ENCODE measurements at regions not wholly inside any gene's neighbourhood (a gene's known extent, or its start where the extent isn't known, plus 50 kb on each side); places are given as distances from the start of the nearest gene placed in this dataset.
A peak's percentile ranks its signal among the peaks of the same experiment; 100 is the strongest.

DNA sequence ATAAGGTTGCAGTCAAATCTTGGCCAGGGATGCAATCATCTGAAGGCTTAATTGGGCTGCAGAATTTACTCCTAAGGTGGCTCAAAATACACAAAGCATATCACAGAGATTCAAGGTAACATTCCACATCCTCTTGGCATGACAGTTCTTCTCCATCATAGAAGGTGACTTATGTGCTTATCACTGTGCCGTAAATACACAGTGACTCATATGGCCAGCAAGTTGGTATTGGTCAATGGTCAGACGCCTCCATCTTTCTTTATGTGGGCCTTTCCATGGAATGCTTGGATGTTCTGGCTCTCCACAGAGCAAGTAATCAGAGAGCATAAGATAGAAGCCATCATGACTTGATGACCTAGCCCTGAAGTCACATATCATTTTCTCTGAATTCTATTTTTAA lies 168.8 kb upstream of the ST8SIA2 start:
- no peak for DNase-seq

GRCh38 chr15:92226020-92226612 lies 167.6 kb upstream of the ST8SIA2 start:
- peak in 19 of 56 donors; percentile 0 to 17 (median 5) for DNase-seq

DNA sequence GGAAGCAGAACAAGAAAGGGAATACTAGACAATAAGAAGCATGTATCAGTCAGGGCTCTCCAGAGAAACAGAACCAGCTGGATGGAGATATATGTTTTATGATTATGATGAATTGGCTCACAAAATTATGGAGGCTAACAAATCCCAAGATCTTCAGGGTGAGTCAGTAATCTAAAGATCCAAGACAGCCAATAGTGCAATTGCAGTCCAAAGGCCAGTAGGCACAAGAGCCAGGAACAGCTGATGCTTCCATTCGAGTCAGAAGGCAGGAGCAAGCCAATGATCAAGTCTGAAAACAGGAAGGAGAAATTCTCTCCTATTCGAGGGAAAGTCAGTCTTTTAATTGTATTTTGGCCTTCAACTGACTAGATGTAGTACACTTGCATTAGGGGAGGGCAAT lies 164.9 kb upstream of the ST8SIA2 start:
- DNase-seq = no peak

DNA sequence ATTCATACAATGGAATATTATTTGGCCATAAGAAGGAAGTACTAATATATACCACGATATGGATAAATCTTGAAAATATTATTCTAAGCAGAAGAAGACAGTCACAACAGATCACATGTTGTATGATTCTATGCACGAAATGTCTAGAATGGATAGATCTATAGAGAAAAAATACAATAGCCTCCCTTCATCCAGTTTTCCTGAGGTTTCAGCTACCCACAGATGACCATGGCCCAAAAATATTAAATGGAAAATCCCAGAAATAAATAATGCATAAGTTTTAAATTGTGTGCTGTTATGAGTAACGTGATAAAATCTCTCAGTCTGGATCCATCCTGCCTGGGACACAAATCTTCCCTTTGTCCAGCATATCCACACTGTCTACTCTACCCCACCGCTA lies 162.2 kb upstream of the ST8SIA2 start:
- no peak for DNase-seq

- no peak for DNase-seq
These were observed 161.4 kb upstream of the ST8SIA2 start for GRCh38 chr15:92232317-92232716.

DNA sequence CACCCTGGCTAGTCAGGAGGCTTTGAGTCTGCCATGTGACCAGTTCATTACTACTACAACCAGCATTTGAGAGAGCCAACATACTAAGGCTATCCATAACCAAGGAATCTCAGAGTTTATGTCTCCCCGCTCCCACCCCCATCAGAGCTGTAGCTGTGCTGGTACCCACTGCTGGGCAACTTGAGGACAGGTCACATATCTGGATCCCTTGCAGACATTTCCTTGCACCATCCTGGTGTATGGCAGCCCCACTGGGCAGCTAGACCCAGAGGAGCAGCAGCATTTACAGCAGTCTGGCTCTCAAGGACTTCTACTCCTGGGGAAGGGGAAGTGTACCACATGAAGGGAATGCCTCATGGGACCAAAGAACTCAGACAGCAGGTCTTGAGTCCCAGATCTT lies 160.8 kb upstream of the ST8SIA2 start:
- DNase-seq = no peak

DNA sequence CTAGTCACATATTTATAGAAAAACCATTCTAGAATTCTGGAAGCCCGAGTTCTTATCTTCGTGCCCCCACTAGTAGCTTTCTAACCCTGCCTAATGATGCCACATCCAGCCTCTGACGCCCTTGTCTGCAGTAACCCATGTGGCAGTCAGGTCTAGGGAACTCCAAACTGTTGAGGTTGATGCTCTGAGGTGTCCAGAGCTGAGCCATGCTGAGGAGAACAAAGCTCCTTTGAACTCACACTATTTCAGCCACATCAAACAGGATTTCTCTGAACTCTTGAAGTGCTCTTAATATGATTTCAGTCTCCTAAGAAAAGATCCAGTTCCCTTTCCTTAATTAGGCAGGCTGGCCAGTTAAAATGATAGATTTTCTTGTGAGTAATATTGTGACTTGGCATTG lies 150.5 kb upstream of the ST8SIA2 start:
- no peak for DNase-seq

DNA sequence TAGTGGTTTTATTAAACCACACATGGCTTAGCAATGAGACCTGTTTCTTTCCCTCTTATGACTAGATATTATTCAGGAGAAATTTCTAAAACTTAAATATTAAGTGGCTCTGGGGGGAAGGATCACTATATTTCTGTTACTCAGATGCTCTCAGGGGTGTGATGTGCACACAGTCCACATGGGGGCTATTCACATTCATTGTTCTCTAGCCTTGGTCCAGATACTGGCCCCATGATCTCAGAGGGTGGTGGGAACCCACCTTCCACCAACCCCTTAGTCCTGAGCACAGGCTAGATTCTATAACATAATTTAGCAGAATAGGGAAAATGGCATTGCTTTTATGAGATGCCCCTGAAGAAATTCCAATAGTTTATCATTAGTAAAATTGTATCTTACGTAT lies 149.0 kb upstream of the ST8SIA2 start:
- no peak for DNase-seq

DNA sequence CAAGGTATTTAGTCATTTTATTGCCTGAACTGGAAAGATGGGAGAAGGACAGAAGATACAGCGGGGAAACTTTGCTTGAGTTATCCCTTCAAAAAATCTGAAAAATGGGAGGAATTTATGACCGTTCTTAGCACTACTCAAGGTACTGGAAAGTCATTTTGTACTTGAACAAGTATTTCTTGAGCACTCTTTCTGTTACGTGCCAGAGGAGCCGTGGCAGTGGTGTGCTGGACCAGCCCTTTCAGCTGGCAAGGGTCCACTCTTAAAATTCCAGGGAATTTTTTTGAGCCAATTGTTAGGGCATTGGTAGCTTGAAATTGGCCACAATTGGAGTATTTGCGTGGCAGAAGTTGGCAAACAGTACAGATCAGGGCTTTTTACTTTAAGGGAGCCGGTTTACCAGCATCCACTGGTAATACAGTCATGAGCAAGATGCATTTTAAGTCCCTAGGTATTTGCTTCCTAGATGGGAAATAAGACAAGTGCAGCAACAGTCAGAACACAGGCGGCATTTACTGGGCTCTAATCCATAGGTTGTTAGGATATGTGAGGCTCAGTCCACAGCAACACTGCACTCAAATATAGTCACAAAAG lies 145.9 kb upstream of the ST8SIA2 start:
- no peak for DNase-seq

DNA sequence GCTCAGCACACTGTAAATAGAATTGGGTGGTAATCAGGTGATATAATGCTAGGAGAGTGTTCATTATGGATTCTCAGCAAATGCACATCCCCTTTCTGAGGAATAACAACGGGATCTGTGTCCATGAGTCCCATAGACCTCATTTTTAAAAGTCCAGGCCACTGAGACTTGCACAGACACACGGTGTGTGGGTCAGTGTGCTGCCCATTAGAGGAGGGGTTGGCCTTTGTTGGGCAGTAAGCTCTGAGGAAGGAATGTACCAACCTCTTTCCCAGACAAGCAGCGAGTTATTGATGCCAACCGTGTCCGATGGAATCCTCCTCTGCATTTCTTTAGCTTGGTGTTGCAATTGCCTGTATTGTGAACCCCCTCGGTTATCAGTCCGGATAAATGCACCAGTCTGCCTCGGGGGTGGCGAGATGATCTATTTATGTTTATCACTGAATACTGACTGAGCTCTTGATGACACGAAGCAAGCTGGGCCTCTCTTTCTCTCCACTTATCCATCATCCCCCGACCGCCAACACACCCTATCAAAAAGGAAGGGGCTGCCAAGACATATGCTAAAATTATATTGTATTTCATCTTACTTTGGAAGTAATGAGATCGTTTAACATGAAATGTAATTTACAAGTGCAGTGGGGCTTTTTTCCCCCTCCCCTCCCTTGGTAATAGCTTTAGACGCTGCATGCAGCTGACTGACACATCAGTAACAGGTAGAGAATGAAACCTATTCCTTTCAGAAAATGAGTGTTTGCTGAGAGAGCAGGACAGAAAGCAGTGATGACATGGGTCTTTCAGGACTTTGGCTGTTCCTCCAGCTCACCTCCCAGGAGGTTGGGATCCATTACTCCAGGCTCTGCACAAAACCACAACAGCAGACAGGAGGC lies 126.6 kb upstream of the ST8SIA2 start:
- DNase-seq = no peak

DNA sequence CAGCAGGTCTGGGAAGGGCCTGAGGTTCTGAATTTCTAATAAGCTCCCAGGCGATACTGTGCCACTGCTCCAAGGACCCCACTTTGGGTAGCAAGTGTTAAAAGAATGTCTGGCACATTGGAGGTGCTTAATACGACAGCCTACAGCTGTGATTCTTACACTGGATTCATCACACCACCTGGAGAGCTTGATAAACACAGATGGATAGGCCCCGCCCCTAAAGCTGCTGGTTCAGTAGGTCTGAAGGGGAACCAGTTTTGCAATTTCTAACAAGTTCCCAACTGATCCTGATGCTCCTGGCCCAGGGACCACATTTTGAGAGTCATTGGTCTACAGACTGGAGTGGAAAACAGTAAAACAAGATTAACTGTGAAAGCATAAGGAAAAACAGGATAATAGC lies 124.8 kb upstream of the ST8SIA2 start:
- DNase-seq = no peak

GRCh38 chr15:92271179-92271578 lies 122.5 kb upstream of the ST8SIA2 start:
- DNase-seq = peak in 1 of 56 donors; percentile 1

DNA sequence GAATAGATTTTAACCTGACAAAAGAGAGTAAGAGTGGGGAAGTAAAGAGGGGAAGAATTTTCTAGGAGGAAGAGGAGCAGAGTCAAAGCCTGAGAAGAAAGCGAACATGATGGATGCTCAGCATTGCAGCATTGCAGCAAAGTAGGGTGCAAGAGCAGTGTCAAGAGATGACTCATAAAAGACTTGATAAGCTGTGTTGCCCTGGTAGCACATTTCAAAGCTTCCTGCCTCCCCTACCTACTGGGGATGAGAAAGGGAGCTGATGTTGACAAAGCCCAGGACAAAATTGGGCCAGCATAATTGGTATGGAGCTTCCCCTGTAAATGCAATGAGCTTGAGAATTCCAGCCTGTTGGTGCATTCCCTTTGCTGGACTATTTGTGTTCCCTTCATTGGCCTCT lies 121.6 kb upstream of the ST8SIA2 start:
- DNase-seq = peak in 3 of 56 donors; percentile 2 to 28 (median 7)

- DNase-seq = no peak
These were observed 120.4 kb upstream of the ST8SIA2 start for GRCh38 chr15:92273286-92273685.

DNA sequence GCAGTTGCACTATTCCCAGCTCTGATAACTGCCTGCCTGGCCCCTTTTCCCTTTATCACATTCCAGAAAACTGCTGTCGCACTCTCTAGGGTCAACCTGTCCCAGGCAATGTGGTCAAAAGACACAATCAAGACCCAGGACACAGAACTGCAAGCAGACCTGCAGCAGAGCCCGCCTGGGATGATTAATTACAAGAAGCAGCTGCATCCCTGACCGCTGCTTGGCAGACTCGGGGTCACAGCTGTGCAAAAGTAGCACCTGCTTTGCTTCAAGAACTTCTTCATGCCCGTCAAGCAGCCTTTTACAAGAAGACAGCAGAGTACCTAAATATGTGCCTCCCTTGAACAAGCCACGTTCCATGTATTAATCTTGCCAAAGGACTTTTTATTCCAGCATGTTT lies 120.0 kb upstream of the ST8SIA2 start:
- DNase-seq = no peak

DNA sequence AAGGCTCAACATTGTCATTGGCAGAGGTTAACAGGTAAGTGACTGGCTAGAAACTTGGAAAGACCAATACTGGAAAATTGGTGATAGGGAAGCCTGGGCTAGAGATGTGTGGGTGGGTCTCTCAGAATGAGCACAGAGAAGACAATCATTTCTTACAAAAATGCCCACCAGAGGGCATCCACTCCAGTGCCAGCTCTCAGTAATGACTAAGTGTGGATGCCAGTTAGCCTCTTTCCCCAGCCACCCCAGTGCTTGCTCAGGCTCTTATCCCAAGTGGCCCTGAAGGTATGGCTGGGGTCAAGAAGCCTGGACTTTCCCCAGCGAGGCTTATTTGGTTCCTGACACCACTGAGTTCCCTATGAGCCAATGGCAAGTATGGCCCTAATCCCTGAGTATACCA lies 115.9 kb upstream of the ST8SIA2 start:
- DNase-seq = peak in 9 of 56 donors; percentile 2 to 8 (median 4)

DNA sequence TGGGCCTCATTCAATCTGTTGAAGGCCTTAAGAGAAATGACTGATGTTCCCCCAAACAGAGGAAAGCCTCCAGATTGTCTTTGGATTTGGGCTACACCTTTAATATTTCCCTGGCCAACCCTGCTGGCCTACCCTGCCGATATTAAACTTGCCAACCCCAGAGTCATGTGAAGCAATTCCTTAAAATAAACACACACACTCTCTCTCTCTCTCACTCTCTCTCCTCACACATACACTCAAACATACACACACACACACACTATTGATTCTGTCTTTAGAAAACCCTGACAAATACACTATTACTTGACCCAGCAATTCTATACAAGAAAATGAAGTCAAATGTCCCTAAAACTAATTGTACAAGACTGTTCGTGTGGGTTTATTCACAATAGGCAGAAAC lies 109.9 kb upstream of the ST8SIA2 start:
- DNase-seq = no peak

GRCh38 chr15:92288755-92289154 lies 104.9 kb upstream of the ST8SIA2 start:
- no peak for DNase-seq

GRCh38 chr15:92289733-92290132 lies 103.9 kb upstream of the ST8SIA2 start:
- no peak for DNase-seq

GRCh38 chr15:92290359-92290992 lies 103.2 kb upstream of the ST8SIA2 start:
- DNase-seq = no peak

DNA sequence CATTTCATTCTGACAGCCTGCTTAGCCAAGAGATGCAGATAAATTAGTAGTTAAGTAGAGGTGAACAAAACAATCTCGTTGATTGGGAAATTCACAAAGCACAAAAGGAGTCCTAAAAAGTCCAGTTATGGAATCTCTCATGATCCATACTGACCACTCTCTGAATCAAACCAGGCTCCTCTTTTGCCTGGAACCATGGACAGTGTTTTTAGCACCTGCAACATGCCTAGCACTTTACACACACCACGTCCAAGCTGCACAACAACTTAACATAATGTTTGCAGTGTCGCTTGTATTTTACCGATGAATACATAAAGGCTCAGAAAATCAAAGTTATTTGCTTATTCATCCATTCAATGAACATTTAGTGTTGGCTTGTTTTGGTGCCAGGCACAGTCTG lies 101.8 kb upstream of the ST8SIA2 start:
- no peak for DNase-seq

GRCh38 chr15:92294759-92295158 lies 98.9 kb upstream of the ST8SIA2 start:
- DNase-seq = no peak

Data from nucleus accumbens (tissue), 56 donors.